GM20000 (cell line): ENCODE measurements at regions not wholly inside any gene's neighbourhood (a gene's known extent, or its start where the extent isn't known, plus 50 kb on each side); places are given as distances from the start of the nearest gene placed in this dataset.

Source experiments
- DNase-seq: peaks from one replicate; pipeline ENCODE4 v3.0.0; 2012; ENCODE audit warnings: low spot score
- TF ChIP-seq, protein P1 (sequence below): IDR thresholded peaks from 2 replicates; pipeline ENCODE4 v1.5.1; 2012; ENCODE audit warnings: mild to moderate bottlenecking, control low read depth; ENCODE audit errors: extremely low read depth, missing control alignments

DNA sequence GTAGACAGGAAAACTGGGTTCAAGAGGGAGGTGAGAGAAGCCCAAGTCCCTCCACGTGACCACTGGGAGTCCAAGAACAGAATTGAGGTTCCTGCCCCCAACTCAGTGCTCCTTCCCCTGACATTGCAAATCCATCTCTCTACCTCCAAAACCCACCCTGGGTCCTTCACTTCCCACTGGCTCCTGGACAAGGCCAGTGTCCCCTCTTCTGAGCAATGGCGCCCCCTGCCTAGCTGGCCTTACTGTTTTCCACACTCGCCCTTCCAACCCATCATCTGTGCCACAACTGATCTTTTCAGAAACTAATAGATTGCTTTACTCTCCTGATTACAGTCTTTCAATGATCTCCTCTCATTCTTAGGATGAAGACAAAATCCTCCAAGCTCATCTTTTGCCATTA lies 200.3 kb downstream of the ANKRD60 start:
- TF ChIP-seq, protein P1, sequence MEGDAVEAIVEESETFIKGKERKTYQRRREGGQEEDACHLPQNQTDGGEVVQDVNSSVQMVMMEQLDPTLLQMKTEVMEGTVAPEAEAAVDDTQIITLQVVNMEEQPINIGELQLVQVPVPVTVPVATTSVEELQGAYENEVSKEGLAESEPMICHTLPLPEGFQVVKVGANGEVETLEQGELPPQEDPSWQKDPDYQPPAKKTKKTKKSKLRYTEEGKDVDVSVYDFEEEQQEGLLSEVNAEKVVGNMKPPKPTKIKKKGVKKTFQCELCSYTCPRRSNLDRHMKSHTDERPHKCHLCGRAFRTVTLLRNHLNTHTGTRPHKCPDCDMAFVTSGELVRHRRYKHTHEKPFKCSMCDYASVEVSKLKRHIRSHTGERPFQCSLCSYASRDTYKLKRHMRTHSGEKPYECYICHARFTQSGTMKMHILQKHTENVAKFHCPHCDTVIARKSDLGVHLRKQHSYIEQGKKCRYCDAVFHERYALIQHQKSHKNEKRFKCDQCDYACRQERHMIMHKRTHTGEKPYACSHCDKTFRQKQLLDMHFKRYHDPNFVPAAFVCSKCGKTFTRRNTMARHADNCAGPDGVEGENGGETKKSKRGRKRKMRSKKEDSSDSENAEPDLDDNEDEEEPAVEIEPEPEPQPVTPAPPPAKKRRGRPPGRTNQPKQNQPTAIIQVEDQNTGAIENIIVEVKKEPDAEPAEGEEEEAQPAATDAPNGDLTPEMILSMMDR, result no peak

DNA sequence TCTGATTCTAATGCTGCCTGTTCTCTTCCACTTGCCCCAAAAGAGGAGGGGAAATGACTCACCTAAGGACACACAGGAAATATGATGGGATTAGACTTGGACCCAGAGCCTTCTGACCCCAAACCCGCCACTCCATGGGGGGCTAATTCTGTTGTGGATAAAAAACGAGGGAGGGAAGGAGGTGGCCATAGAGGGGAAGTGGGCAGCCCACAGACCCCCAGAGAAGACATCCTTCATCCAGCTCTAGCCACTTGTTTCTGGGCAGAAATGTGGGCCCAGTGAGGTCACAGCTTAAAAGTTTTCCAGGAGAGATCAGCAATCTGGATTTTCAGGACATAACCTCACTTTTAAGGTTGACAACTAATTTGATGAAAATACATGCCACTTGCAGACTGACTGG lies 202.1 kb downstream of the ANKRD60 start:
- no peak for DNase-seq
- TF ChIP-seq, protein P1, result no peak

More for the DNA sequence above, 200.3 kb downstream of the ANKRD60 start:
- DNase-seq, result no peak

DNA sequence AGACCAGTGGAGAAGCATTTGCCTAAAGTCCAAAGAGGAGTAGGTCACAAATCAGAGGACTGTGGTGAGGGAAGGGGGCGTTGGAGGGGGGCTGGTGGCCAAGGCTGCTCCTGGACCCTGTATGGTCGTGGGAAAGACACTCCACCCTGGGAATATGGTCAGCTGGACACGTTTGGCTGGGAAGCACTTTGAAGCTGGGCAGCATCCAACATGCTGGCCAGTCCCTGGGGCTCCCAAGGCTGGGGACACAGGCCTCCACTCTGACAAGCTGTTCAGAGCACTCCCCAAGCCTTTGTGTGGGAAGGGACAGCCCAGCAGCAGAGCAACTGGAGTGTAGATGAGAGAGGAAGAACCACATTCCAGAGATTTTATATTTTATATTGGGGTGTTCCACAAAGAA lies 203.2 kb downstream of the ANKRD60 start:
- no peak for DNase-seq

DNA sequence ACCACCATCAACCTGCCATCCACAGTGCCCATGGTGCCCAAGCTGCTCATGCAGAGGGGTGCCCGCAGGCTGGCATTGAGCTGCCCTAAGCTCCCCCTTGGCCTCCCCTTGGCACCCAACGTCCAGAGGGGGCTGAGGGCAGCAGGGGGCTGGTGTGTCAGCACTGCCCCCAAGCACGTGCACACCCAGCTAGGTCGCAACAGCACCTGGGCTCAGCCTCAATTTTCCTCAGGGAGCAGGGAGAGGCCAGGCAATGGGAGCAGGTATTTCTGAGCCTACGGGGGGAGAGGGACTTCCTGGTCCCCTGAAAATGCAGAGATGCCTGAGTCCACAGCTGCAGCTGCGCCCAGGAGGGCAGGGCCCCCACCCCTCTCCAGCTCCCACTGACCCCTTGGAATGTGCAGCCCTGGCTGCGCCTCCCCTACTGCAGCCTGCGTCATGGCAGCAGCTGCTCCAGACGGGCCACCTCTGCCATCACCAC lies 204.2 kb downstream of the ANKRD60 start:
- no peak for DNase-seq
- TF ChIP-seq, protein P1, result no peak

More for the DNA sequence above, 203.2 kb downstream of the ANKRD60 start:
- TF ChIP-seq, protein P1, result no peak

DNA sequence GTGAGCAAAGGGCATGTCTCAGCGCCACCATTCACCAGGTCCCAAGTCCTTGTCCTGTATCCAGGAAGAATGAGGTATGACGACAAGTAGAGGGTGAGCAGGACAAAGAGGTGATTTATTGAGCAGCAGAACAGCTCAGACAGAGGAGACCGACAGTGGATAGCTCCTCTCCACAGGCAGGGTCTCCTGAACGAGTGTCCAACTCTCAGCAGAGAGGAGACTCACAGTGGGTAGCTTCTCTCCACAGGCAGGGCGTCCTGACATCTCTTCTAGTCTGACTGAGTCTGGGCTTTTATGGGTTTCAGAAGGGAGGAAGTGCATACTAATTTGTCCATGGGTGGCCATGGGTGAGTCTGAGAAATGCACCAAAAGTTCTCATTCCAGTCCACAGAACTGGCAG lies 204.7 kb downstream of the ANKRD60 start:
- TF ChIP-seq, protein P1, result no peak
- DNase-seq, result no peak

DNA sequence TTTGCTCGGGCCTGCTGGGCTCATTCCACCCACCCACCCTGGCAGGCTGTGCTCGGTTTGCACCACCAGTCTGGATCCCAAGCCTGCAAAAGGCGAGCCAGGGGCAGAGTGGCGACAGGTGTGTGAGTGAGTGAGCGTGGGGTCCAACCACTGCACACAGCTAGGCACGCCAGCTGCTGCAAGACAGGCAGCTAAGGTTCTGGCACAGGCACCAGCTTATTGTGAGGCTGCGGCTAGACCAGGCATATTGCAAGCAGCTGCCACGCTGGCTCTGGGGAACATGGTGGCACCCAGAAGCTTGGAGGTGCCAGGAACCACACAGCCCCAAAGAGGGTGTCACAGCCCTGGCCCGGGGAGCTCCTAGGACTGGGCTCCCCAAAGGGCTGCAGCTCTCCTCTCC lies 205.1 kb downstream of the ANKRD60 start:
- no peak for DNase-seq
- TF ChIP-seq, protein P1, result no peak

DNA sequence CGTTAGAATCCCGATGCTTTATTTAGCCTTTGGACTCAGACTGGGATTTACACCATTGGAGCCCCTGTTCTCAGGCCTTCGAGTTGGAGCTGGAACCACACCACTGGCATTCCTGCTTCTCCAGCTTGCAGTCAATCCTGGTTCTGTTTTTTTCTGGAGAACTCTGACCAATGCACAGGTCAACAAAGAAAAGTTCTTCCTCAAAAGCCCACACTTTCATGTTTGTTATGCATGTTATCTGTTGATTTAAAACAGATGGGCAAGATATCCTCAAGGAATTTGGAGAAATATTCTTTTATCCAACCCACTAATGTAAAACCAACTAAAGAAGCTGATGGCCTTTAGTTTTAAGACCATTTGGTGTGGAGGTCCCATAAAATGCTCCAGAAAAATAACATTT lies 205.7 kb downstream of the ANKRD60 start:
- TF ChIP-seq, protein P1, result no peak
- DNase-seq, result no peak
